K562 (cell line): ENCODE measurements at regions not wholly inside any gene's neighbourhood (a gene's known extent, or its start where the extent isn't known, plus 50 kb on each side); places are given as distances from the start of the nearest gene placed in this dataset.

Experiments
- ATAC-seq: fragments of 200-7000 bp; cut with Tn5 transposase; 3 replicates; pipeline ENCODE4 v1.9.1; 2020; ENCODE audit warnings: moderate library complexity
- BruUV-seq: library from RNA; stranded (reverse); fragments of 400-500 nt; replicated peaks from 2 replicates; lab custom pipeline; 2021; lab: Mats Ljungman, UMichigan
- CTCF ChIA-PET: fragments of 300-600 bp; formaldehyde crosslinking; extraction: SDS; loops from one replicate; lab custom pipeline; 2021; ENCODE audit warnings: low intra/inter-chr PET ratio; lab: Yijun Ruan, JAX
- POLR2A ChIA-PET: fragments of 300-600, 350-650 bp; sonication (Branson Sonifier 250); formaldehyde crosslinking; extraction: SDS; loops from one replicate; lab custom pipeline; 2021; ENCODE audit warnings: antibody characterized with exemption, inconsistent platforms; lab: Yijun Ruan, JAX
- DNase-seq, 4 experiments: peaks; one replicate each; pipeline versions ENCODE4 v3.0.0 to v3.0.0-alpha.2; 2011 to 2018; ENCODE audit warnings: low spot score in 3 of 4, mixed read lengths in 3 of 4; ENCODE audit errors: extremely low read depth in 1 of 4
- FAIRE-seq: peaks from 2 replicates; lab custom pipeline; 2011; peaks lifted over from hg19 to GRCh38; lab: Jason Lieb, UNC
- H2AFZ ChIP-seq: 2 replicates; pipeline ENCODE4 v1.6.0; 2011; ENCODE audit warnings: low read depth, low read length, control low read depth, inconsistent platforms
- H3K27ac ChIP-seq: fragments of 200-600 bp; 3 replicates; pipeline ENCODE4 v1.8.0; 2011; ENCODE audit warnings: low read depth, mild to moderate bottlenecking, control low read depth, inconsistent platforms, low read length, moderate library complexity, mixed read lengths; ENCODE audit errors: extremely low read depth
- H3K27me3 ChIP-seq, 2 experiments: fragments of 300-600 bp in 1 of 2; 2 replicates in 1 of 2; 3 replicates in 1 of 2; pipeline versions ENCODE4 v1.6.0 to v1.8.0; 2011; ENCODE audit warnings: inconsistent platforms in 2 of 2, low read length in 2 of 2, mild to moderate bottlenecking in 1 of 2, mixed read lengths in 1 of 2, moderate library complexity in 1 of 2; ENCODE audit not compliant: control insufficient read depth in 2 of 2, insufficient read depth in 2 of 2
- H3K36me3 ChIP-seq: fragments of 300-600 bp; 3 replicates; pipeline ENCODE4 v1.8.0; 2011; ENCODE audit warnings: mild to moderate bottlenecking, low read length, inconsistent platforms; ENCODE audit not compliant: control insufficient read depth, insufficient read depth
- H3K4me1 ChIP-seq, 2 experiments: fragments of 200-600 bp in 1 of 2; replicated peaks in 1 of 2; 2 replicates in 1 of 2; 3 replicates in 1 of 2; pipeline versions ENCODE4 v1.5.1 to v1.8.0; 2011; ENCODE audit warnings: inconsistent platforms in 2 of 2, low read length in 2 of 2, mild to moderate bottlenecking in 1 of 2, mixed read lengths in 1 of 2, moderate library complexity in 1 of 2; ENCODE audit not compliant: control insufficient read depth in 2 of 2, insufficient read depth in 2 of 2
- H3K4me2 ChIP-seq: 2 replicates; pipeline ENCODE4 v1.6.1; 2011; ENCODE audit warnings: low read length, control low read depth, inconsistent platforms, mixed read lengths; ENCODE audit not compliant: insufficient read depth
- H3K4me3 ChIP-seq: fragments of 200-600 bp; sonication (generic), shearing (Covaris generic); 2 replicates; pipeline ENCODE4 v1.5.1; 2016; ENCODE audit warnings: control low read depth, inconsistent platforms
- H3K79me2 ChIP-seq: fragments of 200-600 bp; 3 replicates; pipeline ENCODE4 v1.8.0; 2011; ENCODE audit warnings: low read length, inconsistent platforms; ENCODE audit not compliant: control insufficient read depth, insufficient read depth
- H3K9ac ChIP-seq, 2 experiments: 2 replicates each; pipeline versions ENCODE4 v1.6.0 to v1.6.1; 2011; ENCODE audit warnings: low read depth in 2 of 2, low read length in 2 of 2, control low read depth in 1 of 2, inconsistent platforms in 1 of 2, mild to moderate bottlenecking in 1 of 2, mixed read lengths in 1 of 2; ENCODE audit not compliant: insufficient read depth in 1 of 2
- H3K9me1 ChIP-seq: one replicate; pipeline ENCODE4 v1.6.0; 2011; ENCODE audit warnings: inconsistent platforms, mild to moderate bottlenecking, low read length, moderate library complexity; ENCODE audit not compliant: control insufficient read depth, insufficient read depth
- H3K9me3 ChIP-seq: replicated peaks from 2 replicates; pipeline ENCODE4 v1.5.1; 2011; ENCODE audit warnings: low read depth, low read length, inconsistent platforms; ENCODE audit not compliant: control insufficient read depth, insufficient read depth
- H4K20me1 ChIP-seq: replicated peaks from 2 replicates; pipeline ENCODE4 v1.6.1; 2011; ENCODE audit warnings: low read length, inconsistent platforms, mixed read lengths; ENCODE audit not compliant: control insufficient read depth, insufficient read depth
- CHAMP1 ChIP-seq: fragments of 450-650 bp; IDR thresholded peaks from 2 replicates; pipeline ENCODE4 v1.6.1; 2016; ENCODE audit warnings: mild to moderate bottlenecking
- ELF2 ChIP-seq: fragments of 250-450 bp; sonication (Bioruptor Pico); IDR thresholded peaks from 2 replicates; pipeline ENCODE4 v1.5.0; 2021; ENCODE audit warnings: mild to moderate bottlenecking
- MLLT1 ChIP-seq, 2 experiments: fragments of 450-650 bp; IDR thresholded peaks; 2 replicates each; pipeline ENCODE4 v1.6.1; 2016
- NCOA6 ChIP-seq: fragments of 450-650 bp; IDR thresholded peaks from 2 replicates; pipeline ENCODE4 v1.6.1; 2017; ENCODE audit warnings: mild to moderate bottlenecking
- ZEB2 ChIP-seq: fragments of 450-650 bp; IDR thresholded peaks from 2 replicates; pipeline ENCODE4 v1.6.1; 2016
- ZNF232 ChIP-seq: sonication (generic); formaldehyde crosslinking; IDR thresholded peaks from 2 replicates; pipeline ENCODE4 v1.8.0; 2022; ENCODE audit warnings: mild to moderate bottlenecking, missing genetic modification reagents
- ZNF507 ChIP-seq: conservative IDR thresholded peaks from 2 replicates; pipeline ENCODE4 v1.6.1; 2017; ENCODE audit warnings: missing genetic modification characterization, missing compliant biosample characterization
- WGBS: fragments of 100-300 bp; shearing (Covaris generic); methylation state at CpG from one replicate; pipeline ENCODE4 v1.1.6; 2016; ENCODE audit warnings: low coverage, mixed read lengths; ENCODE audit not compliant: insufficient coverage; ENCODE audit errors: missing lambda C conversion rate; 5-methylcytosine and 5-hydroxymethylcytosine counted together
- in situ Hi-C: fragments of 300-500 bp; cut with MboI; formaldehyde crosslinking; loops from 4 replicates; pipeline ENCODE4 v1.15.0; 2018; ENCODE audit warnings: inconsistent platforms, mixed read lengths
- intact Hi-C: fragments of 100-400 bp; cut with micrococcal nuclease; formaldehyde crosslinking; loops from 2 replicates; pipeline ENCODE4 v1.14.2; 2022
- TF ChIP-seq, protein P1 (sequence below): sonication (generic); formaldehyde crosslinking; IDR thresholded peaks from 2 replicates; pipeline ENCODE4 v1.8.0; 2022; ENCODE audit warnings: mild to moderate bottlenecking, missing genetic modification reagents

DNA sequence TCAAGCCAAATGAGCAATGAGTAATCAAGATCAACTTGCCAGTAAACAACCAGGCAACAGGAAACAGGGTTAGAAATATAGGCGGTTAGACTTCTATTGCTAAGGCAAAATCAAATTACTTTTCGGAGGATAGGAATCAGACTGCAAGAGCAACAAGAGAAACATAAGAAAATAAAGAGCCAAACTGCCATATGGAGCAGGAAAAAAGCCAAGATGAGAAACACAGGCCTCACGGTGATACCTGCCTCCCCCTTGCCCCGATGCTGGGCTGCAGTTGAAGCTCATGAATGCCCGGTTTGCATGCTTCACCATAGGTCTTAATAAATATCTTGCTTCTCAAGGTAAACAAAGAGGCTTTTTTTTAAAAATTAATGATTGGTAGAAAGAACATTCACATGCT lies 158.4 kb upstream of the MAGEC2 start:
- intact Hi-C loops: no loop called here
- Histone ChIP-seq H3K4me2 (no peak overlapping the region), H3K36me3 (no peaks in the 10 kb centered on the region), H3K27ac (no peak overlapping the region), H3K9me1 (no peaks in the 10 kb centered on the region), H3K79me2 (no peaks in the 10 kb centered on the region), H3K4me1 (no peaks in the 10 kb centered on the region), H3K9me3 (no peaks in the 10 kb centered on the region), H2AFZ (no peak overlapping the region), H4K20me1 (no peaks in the 10 kb centered on the region), H3K4me3 (no peak overlapping the region), H3K9ac (no peak overlapping the region), H3K27me3 (no peaks in the 10 kb centered on the region)
- no peak for DNase-seq
- POLR2A ChIA-PET: no interaction called here
- in situ Hi-C loops: no loop called here
- TF ChIP-seq, protein P1, sequence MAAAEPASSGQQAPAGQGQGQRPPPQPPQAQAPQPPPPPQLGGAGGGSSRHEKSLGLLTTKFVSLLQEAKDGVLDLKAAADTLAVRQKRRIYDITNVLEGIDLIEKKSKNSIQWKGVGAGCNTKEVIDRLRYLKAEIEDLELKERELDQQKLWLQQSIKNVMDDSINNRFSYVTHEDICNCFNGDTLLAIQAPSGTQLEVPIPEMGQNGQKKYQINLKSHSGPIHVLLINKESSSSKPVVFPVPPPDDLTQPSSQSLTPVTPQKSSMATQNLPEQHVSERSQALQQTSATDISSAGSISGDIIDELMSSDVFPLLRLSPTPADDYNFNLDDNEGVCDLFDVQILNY (CRISPR knock-in tag): no peak
- TF ChIP-seq ELF2 (CRISPR knock-in tag) (no peak), ZNF507 (tag) (no peak), ZNF232 (no peak), ZEB2 (no peak), CHAMP1 (no peak), MLLT1 (IDR thresholded peaks at IDR 0.05) (no peak), NCOA6 (no peak)
- WGBS: 0% methylated on average over 5 of the region's 5 CpGs
- CTCF ChIA-PET: no interaction called here
- ATAC-seq: no peak
- BruUV-seq: no TSS peak
- no peak for FAIRE-seq
